GM12878 (cell line): ENCODE measurements at regions not wholly inside any gene's neighbourhood (a gene's known extent, or its start where the extent isn't known, plus 50 kb on each side); places are given as distances from the start of the nearest gene placed in this dataset.

Source experiments
- ATAC-seq: fragments of 200-7000 bp; cut with Tn5 transposase; 3 replicates; pipeline ENCODE4 v1.9.1; 2020; ENCODE audit warnings: mild to moderate bottlenecking, moderate library complexity
- BruUV-seq: library from RNA; stranded (reverse); fragments of 400-500 nt; replicated peaks from 2 replicates; lab custom pipeline; 2021; lab: Mats Ljungman, UMichigan
- CTCF ChIA-PET: fragments of 300-600 bp; sonication (Branson Sonifier 250); formaldehyde crosslinking; extraction: SDS; loops from one replicate; lab custom pipeline; 2021; ENCODE audit warnings: inconsistent platforms; lab: Yijun Ruan, JAX
- POLR2A ChIA-PET: fragments of 350-600 bp; formaldehyde crosslinking; extraction: SDS; loops from one replicate; lab custom pipeline; 2021; ENCODE audit warnings: inconsistent platforms; lab: Charles Lee
- RAD21 ChIA-PET: fragments of 300-600 bp; sonication (Branson Sonifier 250); formaldehyde crosslinking; loops from one replicate; lab custom pipeline; 2023; ENCODE audit warnings: antibody characterized with exemption; ENCODE audit not compliant: unreplicated experiment; lab: Charles Lee
- SMC1A ChIA-PET: fragments of 300-600 bp; sonication (Branson Sonifier 250); formaldehyde crosslinking; loops from one replicate; lab custom pipeline; 2023; ENCODE audit not compliant: unreplicated experiment, uncharacterized antibody; lab: Charles Lee
- DNase-seq: peaks from one replicate; pipeline ENCODE4 v3.0.0-alpha.2; 2011; ENCODE audit warnings: low read depth, low spot score
- FAIRE-seq: peaks from 3 replicates; lab custom pipeline; 2011; peaks lifted over from hg19 to GRCh38; lab: Jason Lieb, UNC
- H2AFZ ChIP-seq: 2 replicates; pipeline ENCODE4 v1.6.0; 2011; ENCODE audit warnings: low read depth, low read length, control low read depth; ENCODE audit not compliant: control insufficient read depth
- H3K27ac ChIP-seq: 2 replicates; pipeline ENCODE4 v1.5.1; 2011; ENCODE audit warnings: control low read depth; ENCODE audit not compliant: control insufficient read depth, insufficient read depth
- H3K27me3 ChIP-seq, 2 experiments: replicated peaks in 1 of 2; 2 replicates each; pipeline versions ENCODE4 v1.6.0 to v1.6.1; 2011; ENCODE audit warnings: low read length in 1 of 2; ENCODE audit not compliant: control insufficient read depth in 2 of 2, insufficient read depth in 2 of 2
- H3K36me3 ChIP-seq, 2 experiments: 2 replicates each; pipeline ENCODE4 v1.5.1; 2011; ENCODE audit warnings: low read length in 1 of 2; ENCODE audit not compliant: control insufficient read depth in 2 of 2, insufficient read depth in 2 of 2
- H3K4me1 ChIP-seq: 2 replicates; pipeline ENCODE4 v1.6.1; 2011; ENCODE audit warnings: mild to moderate bottlenecking, low read length, moderate library complexity, mixed read lengths; ENCODE audit not compliant: control insufficient read depth, insufficient read depth
- H3K4me2 ChIP-seq: 2 replicates; pipeline ENCODE4 v1.6.0; 2011; ENCODE audit warnings: control low read depth; ENCODE audit not compliant: control insufficient read depth, insufficient read depth
- H3K4me3 ChIP-seq: fragments of 200-600 bp; sonication (generic); 2 replicates; pipeline ENCODE4 v1.5.1; 2016
- H3K79me2 ChIP-seq: 2 replicates; pipeline ENCODE4 v1.6.0; 2011; ENCODE audit warnings: low read length; ENCODE audit not compliant: control insufficient read depth, insufficient read depth
- H3K9ac ChIP-seq: 2 replicates; pipeline ENCODE4 v1.8.0; 2011; ENCODE audit warnings: low read length, control low read depth, mixed read lengths; ENCODE audit not compliant: control insufficient read depth, insufficient read depth
- H3K9me3 ChIP-seq: replicated peaks from 3 replicates; pipeline ENCODE4 v1.5.1; 2011; ENCODE audit warnings: mild to moderate bottlenecking, low read length; ENCODE audit not compliant: control insufficient read depth, insufficient read depth
- H4K20me1 ChIP-seq: 2 replicates; pipeline ENCODE4 v1.6.0; 2011; ENCODE audit not compliant: control insufficient read depth, insufficient read depth
- ATF7 ChIP-seq: fragments of 450-650 bp; IDR thresholded peaks from 2 replicates; pipeline ENCODE4 v1.6.1; 2016; ENCODE audit warnings: low read depth, mild to moderate bottlenecking
- CREM ChIP-seq: IDR thresholded peaks from 2 replicates; pipeline ENCODE4 v1.6.1; 2014; ENCODE audit warnings: antibody characterized with exemption, low read depth
- REST ChIP-seq: IDR thresholded peaks from 2 replicates; pipeline ENCODE4 v1.6.1; 2012; ENCODE audit warnings: mild to moderate bottlenecking, low read depth, low read length
- RUNX3 ChIP-seq: IDR thresholded peaks from 2 replicates; pipeline ENCODE4 v1.6.1; 2012; ENCODE audit warnings: low read length, inconsistent platforms
- WGBS: methylation state at CpG from one replicate; pipeline ENCODE4 v1.1.6; 2016; ENCODE audit warnings: low lambda C conversion rate; ENCODE audit not compliant: insufficient replicate concordance, insufficient coverage; ENCODE audit errors: missing lambda C conversion rate; 5-methylcytosine and 5-hydroxymethylcytosine counted together
- in situ Hi-C: fragments of 300-500 bp; cut with MboI; formaldehyde crosslinking; loops from 9 replicates; pipeline ENCODE4 v1.14.3; 2018; ENCODE audit warnings: mixed read lengths
- intact Hi-C: fragments of 100-400 bp; cut with micrococcal nuclease; formaldehyde crosslinking; loops from one replicate; pipeline ENCODE4 v1.14.2; 2022; ENCODE audit not compliant: unreplicated experiment

- RAD21 ChIA-PET: no interaction called here
- no peak for DNase-seq
- H3K9me3 ChIP-seq: no peaks in the 10 kb centered on the region
- TF ChIP-seq REST (no peak), CREM (0 out of 2 replicates have a peak, but pooled peaks have one; percentile 16), RUNX3 (peak; percentile 68), ATF7 (peak; percentile 40; the same call in 1 of the 2 replicates)
- TF ChIP-seq, all 136 proteins: peak for 3
- H3K27ac ChIP-seq: peak overlapping the region; percentile 34; the same call in 1 of the 2 replicates
- WGBS: 45% methylated on average over 13 of the region's 13 CpGs
- CTCF ChIA-PET: no interaction called here
- FAIRE-seq (no peak), ATAC-seq (peak; percentile 27; the same call in 2 of the 3 replicates)
- peak overlapping the region; percentile 11 for H3K4me2 ChIP-seq
- no peaks in the 10 kb centered on the region for H3K79me2 ChIP-seq
- BruUV-seq: no TSS peak
- in situ Hi-C loops: no loop called here
- H3K4me3 ChIP-seq: no peak overlapping the region
- H3K9ac ChIP-seq: no peak overlapping the region
- no peak overlapping the region; the same call in 1 of the 2 replicates for H2AFZ ChIP-seq
- intact Hi-C loops: no loop called here
- peaks cover 30% of the 10 kb centered on the region for H3K4me1 ChIP-seq
- SMC1A ChIA-PET: interaction anchor here (1.5 kb wide), 1 partner anchor 40 kb away, joined by 3 read pairs; no protein-coding TSS in a partner anchor
- no peaks in the 10 kb centered on the region for H3K36me3 ChIP-seq
- POLR2A ChIA-PET: interaction anchor here (1.0 kb wide), 1 partner anchor 20 kb away, joined by 3 read pairs; no protein-coding TSS in a partner anchor
- H4K20me1 ChIP-seq: no peaks in the 10 kb centered on the region
- no peaks in the 10 kb centered on the region for H3K27me3 ChIP-seq
These were observed 519.5 kb upstream of the CAMK1G start for GRCh38 chr1:209063767-209064659.
